H1 (cell line): ENCODE measurements at regions not wholly inside any gene's neighbourhood (a gene's known extent, or its start where the extent isn't known, plus 50 kb on each side); places are given as distances from the start of the nearest gene placed in this dataset.

Experiments
- CTCF ChIA-PET: fragments of 300-600 bp; sonication (Branson Sonifier 250); formaldehyde crosslinking; loops from one replicate; lab custom pipeline; 2021; ENCODE audit not compliant: partially characterized antibody; lab: Charles Lee
- POLR2A ChIA-PET: fragments of 300-600 bp; sonication (Branson Sonifier 250); formaldehyde crosslinking; loops from one replicate; lab custom pipeline; 2021; ENCODE audit warnings: inconsistent platforms; ENCODE audit not compliant: partially characterized antibody; lab: Charles Lee
- DNase-seq, 2 experiments: peaks; one replicate each; pipeline versions ENCODE4 v3.0.0 to v3.0.0-alpha.2; 2010 to 2022; ENCODE audit warnings: low spot score in 2 of 2, low read depth in 1 of 2, mixed read lengths in 1 of 2
- FAIRE-seq: peaks from 2 replicates; lab custom pipeline; 2011; peaks lifted over from hg19 to GRCh38; lab: Jason Lieb, UNC
- H2AFZ ChIP-seq: 2 replicates; pipeline ENCODE4 v1.8.1; 2012; ENCODE audit warnings: low read length, inconsistent platforms
- H2AK5ac ChIP-seq: 2 replicates; pipeline ENCODE4 v1.6.1; 2013; ENCODE audit warnings: low read depth, low read length
- H2BK120ac ChIP-seq: replicated peaks from 2 replicates; pipeline ENCODE3; 2013; ENCODE audit warnings: low read depth, low read length, inconsistent platforms
- H2BK12ac ChIP-seq: 2 replicates; pipeline ENCODE4 v1.6.1; 2013; ENCODE audit warnings: low read depth, low read length
- H2BK15ac ChIP-seq: 2 replicates; pipeline ENCODE4 v1.6.1; 2013; ENCODE audit warnings: low read length
- H2BK20ac ChIP-seq: 2 replicates; pipeline ENCODE4 v1.6.1; 2013; ENCODE audit warnings: low read length
- H2BK5ac ChIP-seq: 2 replicates; pipeline ENCODE4 v1.6.1; 2013; ENCODE audit warnings: low read depth, low read length
- H3K14ac ChIP-seq: 2 replicates; pipeline ENCODE4 v1.6.1; 2013; ENCODE audit warnings: inconsistent platforms; ENCODE audit not compliant: insufficient read length
- H3K18ac ChIP-seq: 2 replicates; pipeline ENCODE4 v1.6.1; 2013; ENCODE audit warnings: low read length; ENCODE audit errors: extremely low read depth
- H3K23ac ChIP-seq: 2 replicates; pipeline ENCODE4 v1.6.1; 2013; ENCODE audit warnings: inconsistent platforms; ENCODE audit not compliant: insufficient read length
- H3K23me2 ChIP-seq: 2 replicates; pipeline ENCODE4 v1.6.1; 2013; ENCODE audit warnings: low read depth, low read length
- H3K27ac ChIP-seq: 2 replicates; pipeline ENCODE4 v1.6.1; 2011; ENCODE audit warnings: low read depth, low read length, inconsistent platforms
- H3K27me3 ChIP-seq, 4 experiments: replicated peaks in 1 of 4; 1 replicate in 1 of 4; 2 replicates in 3 of 4; pipeline versions ENCODE4 v1.6.1 to v1.8.1; 2011 to 2013; ENCODE audit warnings: low read length in 3 of 4, mild to moderate bottlenecking in 3 of 4, inconsistent platforms in 2 of 4, mixed read lengths in 2 of 4, moderate library complexity in 1 of 4; ENCODE audit not compliant: control insufficient read depth in 3 of 4, insufficient read depth in 3 of 4; ENCODE audit errors: extremely low read depth in 1 of 4
- H3K36me3 ChIP-seq, 4 experiments: 2 replicates each; pipeline versions ENCODE4 v1.6.1 to v1.8.1; 2011 to 2013; ENCODE audit warnings: mild to moderate bottlenecking in 4 of 4, low read length in 3 of 4, moderate library complexity in 2 of 4, control low read depth in 1 of 4, inconsistent platforms in 1 of 4; ENCODE audit not compliant: insufficient read depth in 4 of 4, control insufficient read depth in 2 of 4
- H3K4ac ChIP-seq: replicated peaks from 2 replicates; pipeline ENCODE3; 2013; ENCODE audit warnings: low read length, low read depth, mixed read lengths, inconsistent platforms; ENCODE audit not compliant: insufficient read length
- H3K4me1 ChIP-seq, 4 experiments: replicated peaks in 1 of 4; 1 replicate in 1 of 4; 2 replicates in 3 of 4; pipeline versions ENCODE4 v1.6.1 to v1.8.1; 2011 to 2013; ENCODE audit warnings: low read length in 3 of 4, inconsistent platforms in 2 of 4, mixed read lengths in 1 of 4; ENCODE audit not compliant: insufficient read depth in 4 of 4, control insufficient read depth in 3 of 4
- H3K4me2 ChIP-seq, 2 experiments: 2 replicates each; pipeline versions ENCODE4 v1.6.1 to v1.8.1; 2011 to 2013; ENCODE audit warnings: low read depth in 2 of 2, low read length in 2 of 2, control low read depth in 1 of 2, inconsistent platforms in 1 of 2, mild to moderate bottlenecking in 1 of 2; ENCODE audit not compliant: insufficient read depth in 1 of 2
- H3K4me3 ChIP-seq, 4 experiments: fragments of 200-600, 300-600 bp in 1 of 4; sonication (generic), shearing (Covaris generic), sonication (Bioruptor Twin) in 1 of 4; 2 replicates each; pipeline versions ENCODE4 v1.5.1 to v1.8.1; 2011 to 2016; ENCODE audit warnings: low read length in 4 of 4, low read depth in 3 of 4, control low read depth in 2 of 4, inconsistent platforms in 2 of 4, mild to moderate bottlenecking in 2 of 4, mixed read lengths in 1 of 4, moderate library complexity in 1 of 4; ENCODE audit not compliant: insufficient read depth in 2 of 4; ENCODE audit errors: extremely low read depth in 1 of 4
- H3K56ac ChIP-seq: replicated peaks from 2 replicates; pipeline ENCODE3; 2013; ENCODE audit warnings: low read depth, mild to moderate bottlenecking, mixed read lengths, low read length, inconsistent platforms; ENCODE audit not compliant: insufficient read length
- H3K79me1 ChIP-seq: 2 replicates; pipeline ENCODE4 v1.6.1; 2013; ENCODE audit warnings: low read depth, low read length, control low read depth
- H3K79me2 ChIP-seq, 2 experiments: 2 replicates each; pipeline versions ENCODE4 v1.6.1 to v1.8.1; 2012 to 2013; ENCODE audit warnings: low read length in 2 of 2, mild to moderate bottlenecking in 2 of 2, inconsistent platforms in 1 of 2; ENCODE audit not compliant: insufficient read depth in 2 of 2, control insufficient read depth in 1 of 2
- H3K9ac ChIP-seq, 4 experiments: replicated peaks in 1 of 4; 1 replicate in 1 of 4; 2 replicates in 3 of 4; pipeline versions ENCODE4 v1.6.1 to v1.8.1; 2011 to 2013; ENCODE audit warnings: low read depth in 3 of 4, low read length in 3 of 4, control low read depth in 2 of 4, mild to moderate bottlenecking in 2 of 4, moderate library complexity in 2 of 4, inconsistent platforms in 1 of 4; ENCODE audit errors: extremely low read depth in 1 of 4
- H3K9me3 ChIP-seq, 2 experiments: 2 replicates each; pipeline versions ENCODE4 v1.6.1 to v1.8.1; 2012 to 2013; ENCODE audit warnings: mild to moderate bottlenecking in 2 of 2, moderate library complexity in 2 of 2, control low read depth in 1 of 2, inconsistent platforms in 1 of 2, low read depth in 1 of 2, low read length in 1 of 2, mixed read lengths in 1 of 2; ENCODE audit not compliant: insufficient read depth in 2 of 2
- H4K20me1 ChIP-seq, 2 experiments: replicated peaks in 1 of 2; 2 replicates each; pipeline versions ENCODE3 to v1.8.1; 2011 to 2013; ENCODE audit warnings: inconsistent platforms in 2 of 2, low read length in 2 of 2, mild to moderate bottlenecking in 1 of 2; ENCODE audit not compliant: insufficient read depth in 2 of 2, control insufficient read depth in 1 of 2
- H4K5ac ChIP-seq: 2 replicates; pipeline ENCODE4 v1.6.1; 2013; ENCODE audit warnings: low read length, low read depth, mixed read lengths, inconsistent platforms; ENCODE audit not compliant: insufficient read length
- H4K8ac ChIP-seq: 2 replicates; pipeline ENCODE4 v1.8.0; 2013; ENCODE audit warnings: mild to moderate bottlenecking, moderate library complexity, low read length, inconsistent platforms; ENCODE audit not compliant: insufficient read depth; ENCODE audit errors: extremely low read depth
- H4K91ac ChIP-seq: replicated peaks from 2 replicates; pipeline ENCODE3; 2013; ENCODE audit warnings: low read length, mixed read lengths, inconsistent platforms; ENCODE audit not compliant: insufficient read length
- FOSL1 ChIP-seq: IDR thresholded peaks from 2 replicates; pipeline ENCODE4 v1.6.1; 2011; ENCODE audit warnings: mild to moderate bottlenecking, low read depth, low read length, moderate library complexity; ENCODE audit not compliant: insufficient read depth
- GABPA ChIP-seq: IDR thresholded peaks from 2 replicates; pipeline ENCODE4 v1.6.1; 2011; ENCODE audit warnings: mild to moderate bottlenecking, low read length, moderate library complexity, borderline replicate concordance; ENCODE audit not compliant: insufficient read depth
- HDAC6 ChIP-seq: IDR thresholded peaks from one replicate; pipeline ENCODE4 v1.7.1; 2012; ENCODE audit warnings: low read depth, mild to moderate bottlenecking, inconsistent platforms, low read length, moderate library complexity
- JUN ChIP-seq: IDR thresholded peaks from 2 replicates; pipeline ENCODE4 v1.6.1; 2011; ENCODE audit warnings: low read depth, mild to moderate bottlenecking, improper control_type of control experiment, low read length
- KDM5A ChIP-seq: fragments of 200-600 bp; IDR thresholded peaks from 2 replicates; pipeline ENCODE4 v1.7.1; 2012; ENCODE audit warnings: mild to moderate bottlenecking, low read length, inconsistent platforms, mixed read lengths
- MAFK ChIP-seq: IDR thresholded peaks from 2 replicates; pipeline ENCODE4 v1.6.1; 2012; ENCODE audit warnings: low read depth, mild to moderate bottlenecking, improper control_type of control experiment, low read length
- MAX ChIP-seq: IDR thresholded peaks from 2 replicates; pipeline ENCODE4 v1.6.1; 2012; ENCODE audit warnings: inconsistent platforms
- RXRA ChIP-seq: IDR thresholded peaks from 2 replicates; pipeline ENCODE4 v1.6.1; 2011; ENCODE audit warnings: low read depth, mild to moderate bottlenecking, low read length, moderate library complexity; ENCODE audit not compliant: insufficient read depth
- SAP30 ChIP-seq: fragments of 300-600 bp; sonication (generic); IDR thresholded peaks from 2 replicates; pipeline ENCODE4 v1.7.1; 2012; ENCODE audit warnings: low read length, moderate library complexity, mild to moderate bottlenecking, inconsistent platforms; ENCODE audit not compliant: insufficient read depth, insufficient replicate concordance
- YY1 ChIP-seq: IDR thresholded peaks from 2 replicates; pipeline ENCODE4 v1.6.1; 2011; ENCODE audit warnings: low read depth, mild to moderate bottlenecking, low read length
- WGBS, 2 experiments: shearing (Covaris generic) in 1 of 2; methylation state at CpG; one replicate each; pipeline versions ENCODE4 v1.1.6 to v1.1.7; 2013 to 2015; ENCODE audit warnings: low lambda C conversion rate in 2 of 2, mixed read lengths in 2 of 2, inconsistent platforms in 1 of 2, low coverage in 1 of 2, missing lambda C conversion rate in 1 of 2; ENCODE audit not compliant: insufficient replicate concordance in 2 of 2, insufficient coverage in 1 of 2, insufficient read length in 1 of 2; ENCODE audit errors: extremely low coverage in 1 of 2, missing lambda C conversion rate in 1 of 2; 5-methylcytosine and 5-hydroxymethylcytosine counted together

- Histone ChIP-seq H4K20me1 (no peaks in the 10 kb centered on the region), H4K8ac (no peak overlapping the region), H2BK120ac (no peak overlapping the region), H3K9ac (no peak overlapping the region), H3K23ac (no peak overlapping the region), H2BK20ac (no peak overlapping the region), H2AK5ac (no peak overlapping the region), H4K91ac (no peak overlapping the region), H3K79me2 (no peaks in the 10 kb centered on the region), H3K4me1 (peaks cover 0 to 3% (median 0%) of the 10 kb centered on the region in 4 experiments; a peak in 3 of 7 replicates)
- POLR2A ChIA-PET = interaction anchor here (0.9 kb wide), 1 partner anchor 56 kb away, joined by 3 read pairs; no protein-coding TSS in a partner anchor
- WGBS, 2 experiments = 92% methylated on average over 5 of the region's 5 CpGs; no CpG with 5 or more reads in 1 of the 2 experiments
- TF ChIP-seq HDAC6 = no peak
- TF ChIP-seq MAX = no peak
- TF ChIP-seq SAP30 = no peak
- no peak for TF ChIP-seq KDM5A
- TF ChIP-seq FOSL1 = no peak
- no peak for TF ChIP-seq GABPA
- no peak for TF ChIP-seq RXRA
- no peak for TF ChIP-seq JUN
- TF ChIP-seq YY1 = no peak
- no peak for TF ChIP-seq MAFK
- TF ChIP-seq, all 59 proteins: peak for 0
- CTCF ChIA-PET = interaction anchor here (0.9 kb wide), 1 partner anchor 161 kb away, joined by 3 read pairs; no protein-coding TSS in a partner anchor
- H4K5ac ChIP-seq = no peak overlapping the region
- peak overlapping the region; percentile 68; the same call in 1 of the 2 replicates for H2BK12ac ChIP-seq
- H3K9me3 ChIP-seq = no peaks in the 10 kb centered on the region
- FAIRE-seq (no peak), DNase-seq (no peak)
- no peak overlapping the region for H3K4me3 ChIP-seq
- H3K23me2 ChIP-seq = no peaks in the 10 kb centered on the region
- no peak overlapping the region; the same call in 1 of the 2 replicates for H3K18ac ChIP-seq
- no peak overlapping the region for H3K56ac ChIP-seq
- H2AFZ ChIP-seq = no peak overlapping the region
- H3K27me3 ChIP-seq = peaks cover 0 to 5% (median 0%) of the 10 kb centered on the region in 4 experiments; a peak in 2 of 7 replicates
- no peak overlapping the region for H3K14ac ChIP-seq
- no peak overlapping the region for H3K4me2 ChIP-seq
- H2BK5ac ChIP-seq = no peak overlapping the region
- H3K36me3 ChIP-seq = no peaks in the 10 kb centered on the region
- no peaks in the 10 kb centered on the region for H3K79me1 ChIP-seq
- no peak overlapping the region for H3K4ac ChIP-seq
- H2BK15ac ChIP-seq = no peak overlapping the region
- H3K27ac ChIP-seq = no peak overlapping the region
Measured at GRCh38 chr10:3672220-3672619, 112.8 kb downstream of the KLF6 start.
